HepG2 (cell line): ENCODE measurements at regions not wholly inside any gene's neighbourhood (a gene's known extent, or its start where the extent isn't known, plus 50 kb on each side); places are given as distances from the start of the nearest gene placed in this dataset.
A peak's percentile ranks its signal among the peaks of the same experiment; 100 is the strongest.

Experiments used
- ATAC-seq: fragments of 200-7000 bp; cut with Tn5 transposase; 3 replicates; pipeline ENCODE4 v1.9.1; 2020; ENCODE audit warnings: mild to moderate bottlenecking, moderate library complexity
- BruUV-seq: library from RNA; stranded (reverse); fragments of 400-500 nt; replicated peaks from 2 replicates; lab custom pipeline; 2021; lab: Mats Ljungman, UMichigan
- CTCF ChIA-PET: fragments of 300-600 bp; formaldehyde crosslinking; extraction: SDS; loops from one replicate; lab custom pipeline; 2021; ENCODE audit warnings: low total read pairs, inconsistent platforms, low intra/inter-chr PET ratio; lab: Yijun Ruan, JAX
- POLR2A ChIA-PET: fragments of 350-600 bp; sonication (Branson Sonifier 250); formaldehyde crosslinking; loops from one replicate; lab custom pipeline; 2020; ENCODE audit warnings: antibody characterized with exemption, inconsistent platforms; lab: Yijun Ruan, JAX
- DNase-seq: peaks from one replicate; pipeline ENCODE4 v3.0.0-alpha.2; 2015; ENCODE audit warnings: low spot score
- FAIRE-seq: peaks from 3 replicates; lab custom pipeline; 2011; peaks lifted over from hg19 to GRCh38; lab: Jason Lieb, UNC
- H2AFZ ChIP-seq: one replicate; pipeline ENCODE4 v1.6.1; 2011; ENCODE audit warnings: low read length, inconsistent platforms
- H3K27ac ChIP-seq: fragments of 300-600 bp; 3 replicates; pipeline ENCODE4 v1.8.0; 2011; ENCODE audit warnings: mixed run types, mild to moderate bottlenecking, mixed read lengths, low read length, inconsistent platforms; ENCODE audit not compliant: insufficient read depth; ENCODE audit errors: extremely low read length
- H3K27me3 ChIP-seq, 2 experiments: fragments of 200-600 bp in 1 of 2; 2 replicates in 1 of 2; 3 replicates in 1 of 2; pipeline versions ENCODE4 v1.6.0 to v1.8.0; 2011; ENCODE audit warnings: low read length in 2 of 2, mild to moderate bottlenecking in 2 of 2, moderate library complexity in 2 of 2, inconsistent platforms in 1 of 2; ENCODE audit not compliant: insufficient read depth in 2 of 2, control insufficient read depth in 1 of 2
- H3K36me3 ChIP-seq, 2 experiments: fragments of 200-600 bp in 1 of 2; replicated peaks in 1 of 2; 2 replicates in 1 of 2; 3 replicates in 1 of 2; pipeline versions ENCODE4 v1.5.1 to v1.8.0; 2011; ENCODE audit warnings: low read length in 2 of 2, inconsistent platforms in 1 of 2; ENCODE audit not compliant: insufficient read depth in 2 of 2, control insufficient read depth in 1 of 2
- H3K4me1 ChIP-seq: 2 replicates; pipeline ENCODE4 v1.5.1; 2012; ENCODE audit warnings: low read length, inconsistent platforms; ENCODE audit not compliant: insufficient read depth
- H3K4me2 ChIP-seq: 2 replicates; pipeline ENCODE4 v1.6.0; 2011; ENCODE audit warnings: low read depth, low read length, inconsistent platforms
- H3K4me3 ChIP-seq, 3 experiments: fragments of 200-600 bp in 1 of 3; sonication (generic), shearing (Covaris generic) in 1 of 3; replicated peaks in 1 of 3; 2 replicates each; pipeline ENCODE4 v1.5.1; 2011 to 2016; ENCODE audit warnings: low read length in 3 of 3, inconsistent platforms in 2 of 3, low read depth in 2 of 3, mild to moderate bottlenecking in 2 of 3, control low read depth in 1 of 3, mixed read lengths in 1 of 3; ENCODE audit not compliant: insufficient read depth in 1 of 3
- H3K79me2 ChIP-seq: one replicate; pipeline ENCODE4 v1.6.1; 2011; ENCODE audit warnings: low read length, inconsistent platforms; ENCODE audit not compliant: insufficient read depth
- H3K9ac ChIP-seq: 2 replicates; pipeline ENCODE4 v1.6.0; 2011; ENCODE audit warnings: mild to moderate bottlenecking, low read depth, low read length, inconsistent platforms; ENCODE audit not compliant: insufficient read depth
- H3K9me3 ChIP-seq: 2 replicates; pipeline ENCODE4 v1.5.1; 2012; ENCODE audit warnings: mild to moderate bottlenecking, low read length
- H4K20me1 ChIP-seq: 2 replicates; pipeline ENCODE4 v1.6.0; 2011; ENCODE audit warnings: inconsistent platforms, mild to moderate bottlenecking, low read length, moderate library complexity; ENCODE audit not compliant: insufficient read depth
- ATF7 ChIP-seq, 2 experiments: fragments of 450-650 bp in 1 of 2; sonication (generic) in 1 of 2; formaldehyde crosslinking in 1 of 2; IDR thresholded peaks; 2 replicates each; pipeline versions ENCODE4 v1.4.0 to v1.6.1; 2016 to 2020; ENCODE audit warnings: antibody characterized with exemption in 1 of 2, mild to moderate bottlenecking in 1 of 2, missing genetic modification reagents in 1 of 2
- CREB1 ChIP-seq, 2 experiments: fragments of 450-650 bp in 1 of 2; IDR thresholded peaks; 2 replicates each; pipeline ENCODE4 v1.6.1; 2016 to 2017; ENCODE audit warnings: control low read depth in 1 of 2, mild to moderate bottlenecking in 1 of 2, missing compliant biosample characterization in 1 of 2, missing genetic modification characterization in 1 of 2
- ISX ChIP-seq: sonication (generic); formaldehyde crosslinking; conservative IDR thresholded peaks from 2 replicates; pipeline ENCODE4 v1.5.0; 2020; ENCODE audit warnings: missing genetic modification reagents
- MAFK ChIP-seq, 2 experiments: IDR thresholded peaks in 1 of 2; conservative IDR thresholded peaks in 1 of 2; 2 replicates each; pipeline ENCODE4 v1.6.1; 2011; ENCODE audit warnings: improper control_type of control experiment in 2 of 2, low read length in 2 of 2
- WGBS: methylation state at CpG from one replicate; pipeline ENCODE4 v1.1.6; 2017; ENCODE audit warnings: low lambda C conversion rate; 5-methylcytosine and 5-hydroxymethylcytosine counted together
- in situ Hi-C: cut with HindIII; loops from 2 replicates; pipeline ENCODE4 v1.10.0; 2017; ENCODE audit warnings: low pct_unique_long_range_greater_than_20kb; ENCODE audit not compliant: extremely low pct_ligation_motif_present
- intact Hi-C: fragments of 100-400 bp; cut with micrococcal nuclease; formaldehyde crosslinking; loops from one replicate; pipeline ENCODE4 v1.10.0; 2022; ENCODE audit not compliant: unreplicated experiment
- TF ChIP-seq, protein P1 (sequence below): sonication (generic); formaldehyde crosslinking; IDR thresholded peaks from 2 replicates; pipeline ENCODE4 v1.8.1; 2023; ENCODE audit warnings: mild to moderate bottlenecking, moderate library complexity, missing genetic modification reagents

DNA sequence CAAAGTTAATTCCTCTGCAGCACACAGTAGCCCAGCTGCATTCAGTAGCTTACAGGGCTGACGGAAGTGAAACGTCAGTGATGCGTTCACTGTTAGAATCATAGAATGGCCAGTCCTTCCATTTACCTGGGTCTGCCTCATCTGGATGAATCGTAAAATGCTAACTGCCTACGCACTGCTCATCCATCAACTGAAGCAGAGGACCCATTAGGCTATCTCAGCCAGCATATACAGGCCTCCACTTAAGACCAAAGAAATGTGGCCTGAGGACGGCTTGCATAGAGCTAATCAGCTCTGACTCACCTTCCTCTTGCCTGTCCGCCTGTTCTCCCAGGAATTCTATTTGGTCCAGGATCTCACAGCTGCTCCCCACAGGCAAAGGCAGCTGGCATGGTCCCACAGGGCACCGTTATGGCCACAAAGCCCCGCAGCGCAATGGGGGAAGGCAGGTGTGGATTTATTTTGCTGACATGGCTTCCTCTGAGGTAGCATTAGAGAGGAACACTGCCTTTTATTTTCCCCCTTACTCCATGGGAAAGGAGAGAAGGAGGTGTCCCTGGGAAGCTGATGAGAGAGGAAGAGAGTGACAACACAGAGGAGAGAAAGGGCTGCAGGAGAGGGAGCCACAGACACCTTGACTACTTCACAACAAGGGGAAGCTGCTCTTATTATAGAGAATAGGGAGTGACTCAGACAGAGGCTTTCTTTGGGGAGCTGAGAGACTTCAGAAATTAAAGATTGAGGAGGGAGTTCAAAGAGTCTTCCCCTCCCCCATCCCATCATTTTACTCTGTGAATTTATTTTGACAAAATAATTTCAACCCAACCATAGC is 177.6 kb downstream of the HHIPL2 start:
- Histone ChIP-seq H3K4me3 (no peak overlapping the region), H3K36me3 (no peaks in the 10 kb centered on the region), H3K79me2 (no peaks in the 10 kb centered on the region), H3K27ac (no peak overlapping the region), H3K4me1 (no peaks in the 10 kb centered on the region), H3K9ac (no peak overlapping the region), H3K4me2 (no peak overlapping the region), H2AFZ (no peak overlapping the region), H3K9me3 (no peaks in the 10 kb centered on the region), H4K20me1 (no peaks in the 10 kb centered on the region), H3K27me3 (no peaks in the 10 kb centered on the region)
- DNase-seq (no peak), ATAC-seq (no peak), FAIRE-seq (no peak)
- ChIA-PET POLR2A (no interaction called here), CTCF (no interaction called here)
- WGBS: 54% methylated on average over 9 of the region's 10 CpGs
- no TSS peak for BruUV-seq
- intact Hi-C loops (no loop called here), in situ Hi-C loops (no loop called here)
- TF ChIP-seq MAFK (conservative IDR thresholded peaks at IDR 0.05 in 1 of 2, IDR thresholded peaks at IDR 0.05 in 1 of 2; ENCODE audit: low read length in 2 of 2): peak; percentile 9 to 56; a peak in 2 of 4 replicates
- TF ChIP-seq, protein P1, sequence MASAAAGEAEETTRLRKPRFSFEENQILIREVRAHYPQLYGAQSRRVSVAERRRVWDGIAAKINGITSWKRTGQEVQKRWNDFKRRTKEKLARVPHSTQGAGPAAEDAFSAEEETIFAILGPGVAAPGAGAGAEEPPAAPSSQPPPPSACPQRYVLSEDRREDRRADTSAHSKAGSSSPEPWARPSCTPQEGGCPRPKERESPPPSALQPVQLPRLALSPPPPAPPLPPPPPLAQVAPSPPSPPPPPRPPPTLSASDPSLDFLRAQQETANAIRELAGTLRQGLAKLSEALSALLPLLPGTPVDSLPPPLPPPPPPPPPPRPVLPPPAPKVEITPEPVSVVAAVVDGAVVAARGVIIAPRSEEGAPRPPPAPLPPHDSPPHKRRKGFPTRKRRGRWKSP (CRISPR knock-in tag): no peak

DNA sequence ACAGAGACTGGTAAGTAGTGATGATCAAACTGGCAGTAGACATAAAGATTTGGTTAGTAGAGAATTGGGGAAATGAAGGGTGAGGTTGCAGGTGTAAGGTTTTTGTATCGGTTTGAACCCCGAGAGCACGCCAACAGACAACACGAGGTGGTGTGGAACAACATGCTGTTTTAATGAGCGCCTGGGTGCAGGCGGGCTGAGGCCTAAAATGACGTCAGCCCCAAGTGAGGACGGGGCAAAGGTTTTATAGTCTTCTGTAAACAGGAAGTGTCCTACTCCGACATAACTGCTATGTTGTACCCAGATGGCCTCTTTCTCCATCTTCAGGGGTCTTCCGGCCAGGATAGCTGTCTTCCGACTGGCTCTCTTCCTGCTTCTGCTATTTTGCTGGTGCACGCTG is 178.8 kb downstream of the HHIPL2 start:
- FAIRE-seq (no peak), ATAC-seq (no peak), DNase-seq (no peak)
- Histone ChIP-seq H3K79me2 (no peaks in the 10 kb centered on the region), H3K4me3 (no peak overlapping the region), H3K36me3 (no peaks in the 10 kb centered on the region), H3K27ac (no peak overlapping the region), H3K27me3 (no peaks in the 10 kb centered on the region), H3K4me2 (no peak overlapping the region), H3K9ac (no peak overlapping the region), H3K9me3 (no peaks in the 10 kb centered on the region), H4K20me1 (no peaks in the 10 kb centered on the region), H3K4me1 (no peaks in the 10 kb centered on the region), H2AFZ (no peak overlapping the region)
- ChIA-PET POLR2A (no interaction called here), CTCF (no interaction called here)
- in situ Hi-C loops (no loop called here), intact Hi-C loops (no loop called here)
- WGBS: 31% methylated on average over 12 of the region's 12 CpGs
- TF ChIP-seq CREB1 (IDR thresholded peaks at IDR 0.05) (peak; percentile 66), CREB1 (CRISPR knock-in tag; IDR thresholded peaks at IDR 0.05) (no peak), ATF7 (IDR thresholded peaks at IDR 0.05) (peak; percentile 68), ATF7 (CRISPR knock-in tag; IDR thresholded peaks at IDR 0.05) (no peak), ISX (CRISPR knock-in tag) (no peak)
- no TSS peak for BruUV-seq
